Lung microvascular endothelial cell (primary cell): ENCODE measurements at regions not wholly inside any gene's neighbourhood (a gene's known extent, or its start where the extent isn't known, plus 50 kb on each side); places are given as distances from the start of the nearest gene placed in this dataset.

Source experiments
- DNase-seq, 2 donors: peaks; one replicate each; pipeline versions ENCODE4 v3.0.0 to v3.0.0-alpha.2; 2010; ENCODE audit warnings: low read depth in 2 of 2

DNA sequence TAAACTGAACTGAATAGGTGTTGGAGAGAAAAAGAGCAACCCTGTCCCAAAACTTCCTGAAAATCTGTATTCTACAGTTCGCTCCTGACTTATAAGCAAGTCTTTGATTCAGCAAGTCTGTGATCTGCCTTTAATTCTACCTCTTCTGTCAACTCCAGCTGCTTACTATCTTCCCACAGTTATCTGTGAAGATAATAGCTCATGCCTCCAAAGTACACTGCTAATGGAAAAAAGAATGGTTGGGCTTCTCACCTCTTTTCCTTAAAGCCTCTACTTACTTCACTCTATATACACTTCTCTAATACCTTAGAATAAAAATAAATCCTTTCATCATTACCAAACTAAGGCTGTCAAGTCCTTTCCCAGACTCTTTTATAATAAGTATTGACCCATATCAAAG, 391.5 kb upstream of the MIR17HG start:
- no peak for DNase-seq

DNA sequence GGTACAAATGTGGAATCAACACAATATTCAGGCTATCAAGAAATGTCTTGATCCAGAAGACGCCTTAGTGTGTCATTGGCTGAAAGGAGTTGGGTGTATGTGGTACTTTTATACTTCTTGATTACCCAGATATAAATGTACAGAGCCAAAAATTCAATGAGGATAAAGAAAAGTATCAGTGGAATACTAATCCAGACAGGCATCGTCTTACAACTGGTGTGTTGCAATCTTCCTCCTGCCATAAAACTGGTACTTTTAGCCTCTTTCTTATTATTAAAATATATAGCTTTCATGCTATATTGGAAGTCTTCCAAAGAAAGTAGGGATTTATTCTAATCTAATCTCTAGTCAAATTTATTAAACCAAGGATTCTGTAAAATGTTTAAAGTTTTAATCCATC, 388.6 kb upstream of the MIR17HG start:
- no peak for DNase-seq

DNA sequence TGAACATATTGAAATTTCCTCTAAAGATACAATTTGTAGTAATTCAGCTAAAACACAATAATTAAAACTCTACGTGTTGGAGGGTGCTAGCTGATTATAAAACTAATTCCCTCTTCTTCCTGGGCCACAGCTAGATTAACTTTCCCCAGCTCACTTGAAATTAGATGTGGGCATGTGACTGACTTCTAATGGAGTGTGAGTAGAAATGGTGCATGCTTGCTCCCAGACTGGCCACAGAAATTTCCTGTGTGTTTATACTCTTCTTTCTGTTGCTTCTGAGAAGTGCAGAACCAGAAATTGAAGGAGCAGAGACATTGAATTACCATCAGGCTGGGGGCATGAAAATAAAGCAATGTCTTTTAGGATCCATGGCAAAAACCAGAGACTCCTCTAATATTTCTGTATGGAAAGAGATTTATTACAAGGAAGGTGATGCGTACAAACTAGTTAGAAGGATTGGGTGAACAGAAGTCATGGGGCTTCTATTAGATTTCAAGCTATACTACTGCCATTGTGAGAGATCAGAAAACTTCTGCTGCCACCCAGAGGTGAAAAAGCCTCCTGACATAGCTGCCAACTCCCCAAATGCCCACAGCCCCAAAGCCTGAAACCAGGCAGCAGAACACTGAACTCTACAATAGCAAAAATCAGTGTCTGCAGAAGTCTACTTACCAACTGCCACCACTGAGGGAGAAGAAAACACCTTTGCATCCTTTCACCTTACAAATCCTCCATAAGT, 379.2 kb upstream of the MIR17HG start:
- DNase-seq, result peak in 1 of 2 donors; percentile 6

DNA sequence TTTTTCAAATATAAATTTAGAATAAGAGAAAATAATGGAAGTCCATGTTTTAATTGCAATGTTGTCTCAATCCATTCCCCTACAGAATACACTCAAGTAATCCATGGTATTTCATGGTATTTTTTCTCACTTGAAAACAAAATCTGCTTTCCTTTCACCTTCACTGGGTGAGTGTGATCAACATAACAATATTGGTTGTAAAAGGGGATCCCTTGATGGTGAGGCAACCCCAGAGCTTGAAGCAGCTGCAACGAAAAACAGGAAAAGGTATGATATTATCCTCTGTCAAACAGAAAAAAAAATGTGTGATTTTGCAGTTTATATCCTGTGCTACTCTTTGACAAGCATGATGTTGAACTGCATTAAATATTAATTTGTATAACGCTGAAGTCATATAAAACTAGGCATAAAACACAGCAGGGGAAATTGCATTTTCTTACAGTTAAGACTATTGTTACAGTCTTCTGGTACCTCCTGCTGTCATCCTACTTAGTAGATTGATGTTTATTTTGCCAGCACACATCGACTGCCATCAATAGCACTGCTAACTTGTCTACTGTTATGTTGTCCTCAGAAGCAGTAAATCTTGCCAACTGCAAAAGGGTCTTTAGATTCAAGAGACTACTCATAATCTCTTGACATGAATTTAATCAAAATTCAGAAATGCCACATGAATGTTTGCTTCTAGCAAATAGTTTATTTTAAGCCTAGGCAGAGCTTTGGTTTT, 373.1 kb upstream of the MIR17HG start:
- DNase-seq, result no peak

DNA sequence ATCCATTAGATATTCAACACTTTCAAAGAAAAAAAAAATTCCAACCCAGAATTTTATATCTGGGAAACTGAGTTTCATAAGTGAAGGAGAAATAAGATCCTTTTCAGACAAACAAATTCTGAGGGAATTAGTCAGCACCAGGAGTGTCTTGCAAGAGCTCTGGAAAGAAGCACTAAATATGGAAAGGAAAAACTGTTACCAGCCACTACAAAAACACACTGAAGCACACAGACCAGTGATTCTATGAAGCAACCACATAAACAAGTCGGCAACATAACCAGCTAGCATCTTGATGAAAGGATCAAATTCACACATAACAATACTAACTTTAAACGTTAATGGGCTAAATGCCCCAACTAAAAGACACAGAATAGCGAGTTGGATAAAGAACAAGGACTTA, 368.4 kb upstream of the MIR17HG start:
- DNase-seq, result no peak

DNA sequence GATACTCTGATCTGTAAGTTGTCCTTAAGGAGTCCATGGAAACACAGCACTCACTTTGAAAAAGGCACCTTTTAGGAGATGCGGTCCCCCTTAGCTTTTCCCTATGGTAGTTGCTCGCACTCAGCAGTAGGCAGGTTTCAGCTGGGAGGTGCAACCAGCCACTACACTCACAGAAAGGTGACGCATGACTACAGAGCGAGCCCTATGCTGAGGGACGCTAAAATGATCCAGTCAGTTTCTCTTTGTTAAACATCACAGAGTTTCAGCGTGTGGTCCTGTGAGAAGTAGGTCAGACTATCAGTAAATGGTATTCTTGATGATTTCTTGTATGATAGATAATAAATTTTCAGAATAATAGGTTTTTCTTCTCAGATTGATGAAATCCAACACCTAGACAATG, 362.7 kb upstream of the MIR17HG start:
- DNase-seq, result no peak

DNA sequence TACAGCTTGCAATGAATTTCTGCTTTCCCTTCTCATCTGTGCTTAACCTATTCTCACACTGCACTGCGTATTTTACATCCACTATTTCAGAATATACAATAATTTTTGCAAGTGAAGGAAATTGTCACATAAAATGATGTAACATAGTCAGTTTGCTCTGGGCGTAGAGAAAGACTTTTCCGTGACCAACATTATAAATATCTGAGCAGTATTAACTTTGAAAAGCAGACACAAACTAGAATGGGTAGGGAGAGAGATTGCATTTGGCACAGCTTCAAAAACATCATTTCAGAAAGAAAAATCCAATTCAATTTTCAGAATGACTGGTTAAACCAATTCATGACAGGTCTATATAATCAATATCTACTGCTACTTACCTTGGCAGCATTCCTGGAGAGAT, 352.5 kb upstream of the MIR17HG start:
- DNase-seq, result no peak

DNA sequence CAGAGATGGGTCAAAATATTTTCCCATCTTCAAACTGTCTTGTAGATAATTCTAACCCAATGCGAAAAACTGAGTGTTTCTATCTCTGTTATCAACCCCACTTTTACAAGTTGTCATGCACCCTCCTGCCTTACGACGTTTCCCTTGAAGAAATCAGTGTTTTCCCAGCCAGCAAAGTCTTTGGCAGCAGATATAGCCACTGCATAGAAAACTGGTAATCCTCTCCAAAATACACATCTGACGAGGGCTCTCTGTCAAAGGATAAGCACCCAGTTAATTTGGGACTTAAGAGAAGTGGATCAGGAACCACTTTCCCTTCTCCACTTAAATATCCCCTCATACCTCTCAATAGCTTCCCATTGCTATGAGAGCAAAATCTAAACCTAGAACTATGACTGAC, 351.9 kb upstream of the MIR17HG start:
- DNase-seq, result no peak

GRCh38 chr13:90997951-90998350, 349.5 kb upstream of the MIR17HG start:
- no peak for DNase-seq

DNA sequence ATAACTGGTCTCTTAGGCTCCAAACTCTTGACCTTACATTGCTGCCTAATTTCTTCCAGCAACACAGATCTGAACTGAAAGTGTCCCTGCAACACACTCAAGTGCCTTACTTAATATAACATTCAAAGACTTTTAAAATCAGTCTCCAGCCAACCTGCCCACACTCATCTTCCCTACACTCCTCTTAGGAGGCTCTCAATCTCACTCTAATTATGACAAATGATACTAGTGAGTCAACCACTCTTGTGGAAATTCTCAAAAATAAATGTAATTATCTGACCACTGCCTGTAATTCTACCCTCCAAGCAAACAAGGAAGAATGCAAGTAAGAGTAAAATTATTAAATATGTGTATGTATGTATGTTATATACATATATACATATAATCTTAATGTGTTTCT, 348.1 kb upstream of the MIR17HG start:
- no peak for DNase-seq

GRCh38 chr13:91001371-91001770, 346.1 kb upstream of the MIR17HG start:
- no peak for DNase-seq

DNA sequence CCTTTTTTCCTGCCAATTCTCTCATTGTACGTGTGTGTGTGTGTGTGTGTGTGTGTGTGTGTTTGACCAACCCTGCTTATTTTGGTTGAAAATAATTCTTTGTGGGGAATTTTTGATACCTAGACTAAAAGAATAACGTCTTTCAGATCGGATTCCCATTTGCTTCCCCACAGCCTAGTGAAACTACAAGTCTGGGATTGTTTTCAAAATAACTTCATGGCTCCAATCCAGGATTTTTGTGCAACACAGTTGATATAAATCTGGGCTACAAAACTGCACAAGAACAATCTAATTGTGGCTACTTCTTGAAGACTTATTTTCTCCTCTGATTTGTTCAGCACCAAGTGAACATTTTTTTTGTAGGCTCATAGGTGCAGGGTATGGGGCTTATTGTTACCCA, 332.8 kb upstream of the MIR17HG start:
- DNase-seq, result no peak

DNA sequence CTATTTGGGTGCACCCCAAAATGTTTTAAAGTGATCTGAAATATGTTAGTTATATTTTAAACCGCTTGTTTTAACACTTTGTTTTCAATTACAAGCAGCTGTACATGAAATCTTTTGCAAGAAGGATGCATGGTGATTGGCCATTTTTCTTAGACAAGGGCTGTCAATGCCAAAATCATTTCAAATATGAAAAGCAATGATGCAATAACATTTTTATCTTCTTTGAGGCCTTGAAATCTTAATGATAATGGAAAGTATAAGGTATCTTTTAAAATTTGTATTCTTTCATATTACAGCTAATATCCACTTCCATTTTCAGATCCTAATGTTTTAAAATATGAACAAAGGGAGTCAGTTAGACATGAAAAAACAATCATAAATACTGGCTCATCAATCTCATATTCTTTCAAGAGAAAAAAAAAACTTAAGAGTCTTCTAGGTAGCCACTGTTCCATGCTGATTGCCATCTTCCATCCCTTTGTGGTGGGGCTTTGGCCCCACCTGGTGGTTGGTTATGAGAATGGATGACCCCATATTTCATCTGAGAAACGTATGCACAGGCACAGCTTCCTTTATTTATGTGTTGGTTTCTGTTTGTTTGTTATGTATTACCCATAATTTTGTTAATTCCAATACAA, 330.3 kb upstream of the MIR17HG start:
- DNase-seq, result peak; percentile 26 to 47

GRCh38 chr13:91017669-91018053, 329.8 kb upstream of the MIR17HG start:
- no peak for DNase-seq

DNA sequence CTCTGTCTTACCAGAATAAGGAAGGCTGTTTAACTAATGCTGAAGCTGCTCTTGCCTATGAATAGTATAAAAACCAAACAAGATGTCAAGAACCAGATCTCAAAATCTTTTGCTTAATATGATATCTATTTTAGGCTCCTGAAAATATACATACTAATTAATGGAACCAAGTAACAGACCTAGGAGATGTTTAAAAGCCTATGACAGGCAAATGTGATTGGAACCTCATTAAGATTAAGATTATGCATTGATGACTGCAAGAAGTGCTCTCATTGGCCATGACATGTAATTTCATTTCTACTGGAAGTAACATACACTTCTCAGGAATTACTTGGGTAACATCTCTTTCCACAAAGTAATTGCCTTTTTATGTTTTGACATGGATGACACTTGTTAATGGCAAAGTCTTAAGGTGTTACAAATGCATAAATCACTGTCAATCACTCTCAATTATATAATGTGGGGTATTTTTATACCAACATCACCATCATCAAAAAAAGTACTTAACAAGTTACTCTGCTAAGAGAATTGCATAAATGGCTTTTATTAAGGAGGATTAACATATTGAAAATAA, 326.9 kb upstream of the MIR17HG start:
- no peak for DNase-seq

GRCh38 chr13:91024157-91024792, 323.2 kb upstream of the MIR17HG start:
- no peak for DNase-seq

DNA sequence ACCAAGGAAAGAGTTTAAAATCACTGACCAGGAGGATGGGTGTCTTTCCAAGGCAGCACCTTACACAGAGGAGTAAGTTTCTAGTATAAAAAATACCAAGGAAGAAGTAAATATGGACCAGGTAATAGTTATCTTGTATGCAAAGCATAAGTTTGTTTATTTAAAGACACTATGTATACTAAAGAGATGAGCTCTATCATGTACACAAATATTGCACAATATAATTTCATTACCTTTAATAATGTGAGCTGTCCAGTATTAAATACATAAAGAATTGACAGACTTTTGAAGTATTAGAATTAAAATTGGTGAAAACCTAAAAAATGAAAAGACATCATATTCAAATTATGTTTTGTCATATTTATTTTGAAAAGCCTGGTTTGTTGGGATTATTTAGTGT, 322.0 kb upstream of the MIR17HG start:
- no peak for DNase-seq

DNA sequence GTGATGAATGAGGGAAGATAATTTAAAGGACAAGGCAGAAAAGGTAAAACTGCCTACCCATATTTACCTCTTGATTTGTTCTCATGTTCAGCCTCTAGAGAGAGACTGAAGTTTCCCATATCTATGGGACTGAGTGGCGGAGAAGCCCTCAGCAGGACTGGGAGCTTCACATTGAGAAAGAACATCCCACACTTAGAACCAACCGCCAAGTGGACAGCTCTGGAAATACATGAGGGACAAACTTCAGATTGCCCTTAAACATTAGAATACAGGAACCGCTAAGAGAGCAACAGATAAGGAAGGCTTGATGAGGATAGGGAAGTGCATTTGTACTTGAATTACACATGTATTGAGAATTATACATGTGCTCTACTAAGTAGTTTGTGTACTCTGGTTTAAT, 316.0 kb upstream of the MIR17HG start:
- DNase-seq, result no peak

DNA sequence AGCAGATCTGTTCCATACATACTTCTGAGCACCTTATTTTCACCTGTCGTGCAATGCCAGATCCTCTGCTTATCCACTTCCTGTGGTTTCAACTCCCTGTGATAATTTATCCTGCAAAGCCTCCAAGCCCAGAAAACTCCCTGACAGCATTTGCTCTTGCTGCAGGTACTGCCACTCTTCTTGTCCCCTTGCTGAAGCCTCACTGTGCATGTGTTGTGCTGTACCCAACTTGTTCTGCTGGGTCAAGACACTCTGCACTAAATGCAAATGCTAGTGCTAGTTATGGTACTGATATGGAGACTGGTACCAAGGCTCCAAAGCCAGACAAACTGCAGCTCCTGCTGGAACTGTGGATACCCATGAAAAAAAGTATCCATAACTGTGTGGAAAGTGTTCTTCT, 315.4 kb upstream of the MIR17HG start:
- DNase-seq, result no peak

DNA sequence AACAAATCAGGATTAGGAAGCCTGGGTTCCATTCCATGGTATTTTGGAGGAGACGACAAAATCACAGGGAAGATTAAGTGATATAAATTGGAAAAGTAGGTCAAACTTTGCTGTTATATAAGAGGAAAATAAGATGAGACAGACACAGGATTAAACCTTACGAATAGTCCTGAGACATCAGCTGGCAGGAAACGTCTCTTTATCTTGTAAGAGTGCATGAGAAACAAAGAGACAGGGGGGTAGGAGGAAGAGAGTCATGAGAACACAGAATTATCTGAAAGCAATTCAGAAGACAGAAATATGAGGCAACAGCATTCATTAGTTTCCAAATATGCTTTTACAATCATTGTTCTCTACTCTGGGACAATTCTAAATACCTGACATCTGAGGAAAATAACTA, 310.6 kb upstream of the MIR17HG start:
- no peak for DNase-seq

GRCh38 chr13:91042870-91043269, 304.6 kb upstream of the MIR17HG start:
- DNase-seq, result no peak
